ENCODE measurements at regions not wholly inside any gene's neighbourhood (a gene's known extent, or its start where the extent isn't known, plus 50 kb on each side); places are given as distances from the start of the nearest gene placed in this dataset.

GRCh38 chr5:165138236-165138635, 1632.8 kb downstream of the MAT2B start:
- TF ChIP-seq CTCF (IDR thresholded peaks at IDR 0.05), result no peak
- no peak overlapping the region for H3K4me2 ChIP-seq (replicated peaks; ENCODE audit: extremely low read depth, low read length, poor library complexity, severe bottlenecking)
- no peak overlapping the region for H3K27ac ChIP-seq (ENCODE audit: low read depth in 1 of 2, low read length in 2 of 2)
- H3K4me3 ChIP-seq (replicated peaks in 1 of 3; ENCODE audit: low read depth in 2 of 3, low read length in 3 of 3), result no peak overlapping the region
- Mint-ChIP-seq H3K4me3 (no peak overlapping the region), H3K27me3 (ENCODE audit: low read depth in 3 of 3) (no peaks in the 10 kb centered on the region), H3K4me1 (peaks cover 10% of the 10 kb centered on the region), H3K36me3 (peaks cover 2 to 16% of the 10 kb centered on the region in 2 donors), H3K27ac (no peak overlapping the region), H3K9me3 (peaks cover 0 to 11% (median 5%) of the 10 kb centered on the region in 7 donors)
- H3K79me2 ChIP-seq (ENCODE audit: insufficient read depth, low read length), result no peaks in the 10 kb centered on the region
- H3K27me3 ChIP-seq (ENCODE audit: control insufficient read depth in 2 of 2, insufficient read depth in 2 of 2, low read length in 2 of 2), result no peaks in the 10 kb centered on the region
- WGBS (ENCODE audit: insufficient coverage), result no CpG with 5 or more reads among the region's 7 CpGs
- no peak for DNase-seq
- H3K9me3 ChIP-seq (replicated peaks in 1 of 2; ENCODE audit: control insufficient read depth in 1 of 2, insufficient read depth in 1 of 2, low read length in 2 of 2), result no peaks in the 10 kb centered on the region
- H2AFZ ChIP-seq (ENCODE audit: insufficient read depth, low read depth, low read length, poor library complexity, severe bottlenecking), result no peak overlapping the region
- no peaks in the 10 kb centered on the region for H3K36me3 ChIP-seq (replicated peaks in 1 of 2; ENCODE audit: control insufficient read depth in 1 of 2, insufficient read depth in 2 of 2, low read length in 2 of 2)
- intact Hi-C loops (cut with micrococcal nuclease), result loop anchor here in 1 of 2 donors (10.0 kb wide), 1 partner anchor 47 kb away; no protein-coding TSS in a partner anchor
- H4K20me1 ChIP-seq (ENCODE audit: insufficient read depth, low read length), result no peaks in the 10 kb centered on the region
- H3K4me1 ChIP-seq (ENCODE audit: control insufficient read depth in 1 of 2, insufficient read depth in 2 of 2, low read length in 2 of 2), result peaks cover 8 to 18% of the 10 kb centered on the region in 2 donors
- H3K9ac ChIP-seq (ENCODE audit: insufficient read depth, low read length, poor library complexity, severe bottlenecking), result no peak overlapping the region

- no peak overlapping the region for H3K4me2 ChIP-seq (replicated peaks; ENCODE audit: extremely low read depth, low read length, poor library complexity, severe bottlenecking)
- no peak overlapping the region for H3K9ac ChIP-seq (ENCODE audit: insufficient read depth, low read length, poor library complexity, severe bottlenecking)
- H3K27me3 Mint-ChIP-seq (ENCODE audit: low read depth in 3 of 3), result no peaks in the 10 kb centered on the region
- H3K9me3 Mint-ChIP-seq, result peaks cover 0 to 11% (median 4%) of the 10 kb centered on the region in 7 donors
- no CpG with 5 or more reads among the region's 3 CpGs for WGBS (ENCODE audit: insufficient coverage)
- H3K36me3 ChIP-seq (replicated peaks in 1 of 2; ENCODE audit: control insufficient read depth in 1 of 2, insufficient read depth in 2 of 2, low read length in 2 of 2), result no peaks in the 10 kb centered on the region
- peaks cover 13% of the 10 kb centered on the region for H3K4me1 Mint-ChIP-seq
- H3K27ac ChIP-seq (ENCODE audit: low read depth in 1 of 2, low read length in 2 of 2), result peak overlapping the region in 1 of 2 donors; percentile 69
- no peak for TF ChIP-seq CTCF (IDR thresholded peaks at IDR 0.05)
- no peak overlapping the region for H3K4me3 Mint-ChIP-seq
- intact Hi-C loops (cut with micrococcal nuclease), result loop anchor here in 1 of 2 donors (10.0 kb wide), 1 partner anchor 46 kb away; no protein-coding TSS in a partner anchor
- peaks cover 8 to 18% of the 10 kb centered on the region in 2 donors for H3K4me1 ChIP-seq (ENCODE audit: control insufficient read depth in 1 of 2, insufficient read depth in 2 of 2, low read length in 2 of 2)
- peak; percentile 15 to 57 (median 51) for DNase-seq
- H3K9me3 ChIP-seq (replicated peaks in 1 of 2; ENCODE audit: control insufficient read depth in 1 of 2, insufficient read depth in 1 of 2, low read length in 2 of 2), result no peaks in the 10 kb centered on the region
- H3K36me3 Mint-ChIP-seq, result peaks cover 0 to 16% of the 10 kb centered on the region in 2 donors
- no peak overlapping the region for H2AFZ ChIP-seq (ENCODE audit: insufficient read depth, low read depth, low read length, poor library complexity, severe bottlenecking)
- peak overlapping the region in 1 of 3 experiments; percentile 32 for H3K4me3 ChIP-seq (replicated peaks in 1 of 3; ENCODE audit: low read depth in 2 of 3, low read length in 3 of 3)
- no peaks in the 10 kb centered on the region for H3K27me3 ChIP-seq (ENCODE audit: control insufficient read depth in 2 of 2, insufficient read depth in 2 of 2, low read length in 2 of 2)
- H3K27ac Mint-ChIP-seq, result peak overlapping the region; percentile 42 to 86 (median 62)
- no peaks in the 10 kb centered on the region for H4K20me1 ChIP-seq (ENCODE audit: insufficient read depth, low read length)
- no peaks in the 10 kb centered on the region for H3K79me2 ChIP-seq (ENCODE audit: insufficient read depth, low read length)
These were observed 1633.8 kb downstream of the MAT2B start for GRCh38 chr5:165139262-165139661.

Data from CD14-positive monocyte (primary cell).